Vagina (tissue), 2 donors: ENCODE measurements at regions not wholly inside any gene's neighbourhood (a gene's known extent, or its start where the extent isn't known, plus 50 kb on each side); places are given as distances from the start of the nearest gene placed in this dataset.

Source experiments
- DNase-seq, 2 donors: peaks; one replicate each; pipeline ENCODE4 v3.0.0-alpha.2; 2017; ENCODE audit errors: extremely low spot score in 2 of 2
- H3K27ac ChIP-seq: fragments of 200-600 bp; sonication (generic); one replicate; pipeline ENCODE4 v1.5.1; 2019
- H3K27me3 ChIP-seq: fragments of 200-600 bp; sonication (generic); one replicate; pipeline ENCODE4 v1.5.1; 2019
- H3K36me3 ChIP-seq, 2 donors: fragments of 200-600 bp; sonication (generic); one replicate each; pipeline ENCODE4 v1.5.1; 2017 to 2019
- H3K4me1 ChIP-seq: fragments of 200-600 bp; sonication (generic); one replicate; pipeline ENCODE4 v1.5.1; 2019
- H3K4me3 ChIP-seq, 2 donors: fragments of 200-600 bp; sonication (generic); 1 replicate in 1 of 2; 2 replicates in 1 of 2; pipeline ENCODE4 v1.5.1; 2016 to 2019
- H3K9me3 ChIP-seq: fragments of 200-600 bp; sonication (generic); one replicate; pipeline ENCODE4 v1.5.1; 2019
- POLR2A ChIP-seq, 2 donors: fragments of 450-650 bp; IDR thresholded peaks; one replicate each; pipeline ENCODE4 v1.6.1; 2017; ENCODE audit warnings: antibody characterized with exemption in 2 of 2, mild to moderate bottlenecking in 2 of 2, moderate library complexity in 2 of 2
- POLR2AphosphoS5 ChIP-seq, 2 donors: sonication (generic); formaldehyde crosslinking; IDR thresholded peaks; one replicate each; pipeline ENCODE4 v1.9.0; 2017; ENCODE audit warnings: antibody characterized with exemption in 2 of 2, mild to moderate bottlenecking in 2 of 2, low read depth in 1 of 2; ENCODE audit not compliant: insufficient read depth in 1 of 2
- intact Hi-C: fragments of 100-400 bp; cut with DNase I; formaldehyde crosslinking; loops from one replicate; pipeline ENCODE4 v1.15.1; 2023
- TF ChIP-seq, protein P1 (sequence below), 3 experiments: fragments of 450-650 bp in 2 of 3; fragments of 200-600 bp in 1 of 3; sonication (generic) in 1 of 3; IDR thresholded peaks; one replicate each; pipeline ENCODE4 v1.5.1; 2017 to 2019; ENCODE audit warnings: antibody characterized with exemption in 3 of 3, mild to moderate bottlenecking in 2 of 3, moderate library complexity in 2 of 3

DNA sequence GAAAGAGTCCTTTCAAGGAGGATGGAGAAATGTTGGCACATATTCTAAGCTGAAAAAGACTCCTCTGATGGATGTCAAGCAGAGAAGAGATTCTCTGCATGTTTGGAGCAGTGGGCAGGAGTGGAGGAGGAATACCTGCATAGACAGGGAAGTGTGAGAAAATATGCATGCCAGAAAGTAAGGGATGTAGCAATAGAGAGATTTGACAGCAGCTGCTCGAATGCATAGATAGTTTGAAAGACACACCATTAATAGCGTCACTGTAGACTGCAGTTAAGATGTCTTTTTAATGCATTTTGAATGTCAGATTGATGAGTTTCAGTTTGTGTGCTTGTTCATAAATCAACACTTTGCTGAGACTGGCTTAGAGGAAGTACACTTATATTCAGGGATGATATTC lies 169.9 kb upstream of the POT1 start:
- Histone ChIP-seq H3K9me3 (no peaks in the 10 kb centered on the region), H3K4me1 (no peaks in the 10 kb centered on the region), H3K27me3 (no peaks in the 10 kb centered on the region), H3K4me3 (no peak overlapping the region), H3K27ac (no peak overlapping the region), H3K36me3 (no peaks in the 10 kb centered on the region)
- no peak for DNase-seq
- TF ChIP-seq, protein P1, sequence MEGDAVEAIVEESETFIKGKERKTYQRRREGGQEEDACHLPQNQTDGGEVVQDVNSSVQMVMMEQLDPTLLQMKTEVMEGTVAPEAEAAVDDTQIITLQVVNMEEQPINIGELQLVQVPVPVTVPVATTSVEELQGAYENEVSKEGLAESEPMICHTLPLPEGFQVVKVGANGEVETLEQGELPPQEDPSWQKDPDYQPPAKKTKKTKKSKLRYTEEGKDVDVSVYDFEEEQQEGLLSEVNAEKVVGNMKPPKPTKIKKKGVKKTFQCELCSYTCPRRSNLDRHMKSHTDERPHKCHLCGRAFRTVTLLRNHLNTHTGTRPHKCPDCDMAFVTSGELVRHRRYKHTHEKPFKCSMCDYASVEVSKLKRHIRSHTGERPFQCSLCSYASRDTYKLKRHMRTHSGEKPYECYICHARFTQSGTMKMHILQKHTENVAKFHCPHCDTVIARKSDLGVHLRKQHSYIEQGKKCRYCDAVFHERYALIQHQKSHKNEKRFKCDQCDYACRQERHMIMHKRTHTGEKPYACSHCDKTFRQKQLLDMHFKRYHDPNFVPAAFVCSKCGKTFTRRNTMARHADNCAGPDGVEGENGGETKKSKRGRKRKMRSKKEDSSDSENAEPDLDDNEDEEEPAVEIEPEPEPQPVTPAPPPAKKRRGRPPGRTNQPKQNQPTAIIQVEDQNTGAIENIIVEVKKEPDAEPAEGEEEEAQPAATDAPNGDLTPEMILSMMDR (IDR thresholded peaks at IDR 0.05) = no peak
- TF ChIP-seq POLR2AphosphoS5 (IDR thresholded peaks at IDR 0.05; ENCODE audit: insufficient read depth in 1 of 2, low read depth in 1 of 2) (no peak), POLR2A (IDR thresholded peaks at IDR 0.05) (no peak)
- intact Hi-C loops = no loop called here

DNA sequence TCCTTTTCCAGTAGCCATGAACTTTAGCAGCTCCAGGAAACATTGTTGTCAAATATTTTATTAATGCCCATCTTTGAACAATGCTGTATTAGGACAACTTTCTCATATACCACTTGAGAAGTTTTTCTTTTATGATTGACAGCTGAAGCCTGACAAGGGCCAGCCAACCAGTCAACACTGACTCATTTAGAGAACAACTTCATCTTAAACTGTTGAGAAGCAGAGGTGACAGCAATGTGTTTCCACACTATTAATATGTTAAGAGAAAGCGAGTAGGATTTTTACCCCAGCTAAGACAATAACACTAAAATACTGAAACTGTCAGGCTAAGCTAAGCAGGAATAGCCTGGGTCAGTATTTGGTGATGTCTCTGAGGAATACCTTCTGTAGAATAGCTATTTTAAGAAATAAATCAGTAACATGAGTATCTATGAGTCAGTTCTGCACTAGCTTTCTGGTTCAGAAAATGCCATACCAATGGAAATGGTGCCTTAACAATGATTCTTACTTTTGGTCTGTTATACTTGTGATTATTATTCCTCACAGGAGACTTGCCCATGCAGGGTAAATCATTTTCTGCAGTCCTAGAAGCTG lies 168.8 kb upstream of the POT1 start:
- no peaks in the 10 kb centered on the region for H3K27me3 ChIP-seq
- DNase-seq = no peak
- no peaks in the 10 kb centered on the region for H3K9me3 ChIP-seq
- intact Hi-C loops = no loop called here
- H3K36me3 ChIP-seq = no peaks in the 10 kb centered on the region
- TF ChIP-seq, protein P1 (IDR thresholded peaks at IDR 0.05) = no peak
- TF ChIP-seq POLR2A (IDR thresholded peaks at IDR 0.05) (no peak), POLR2AphosphoS5 (IDR thresholded peaks at IDR 0.05; ENCODE audit: insufficient read depth in 1 of 2, low read depth in 1 of 2) (no peak)
- no peak overlapping the region for H3K4me3 ChIP-seq
- H3K4me1 ChIP-seq = no peaks in the 10 kb centered on the region
- H3K27ac ChIP-seq = no peak overlapping the region

DNA sequence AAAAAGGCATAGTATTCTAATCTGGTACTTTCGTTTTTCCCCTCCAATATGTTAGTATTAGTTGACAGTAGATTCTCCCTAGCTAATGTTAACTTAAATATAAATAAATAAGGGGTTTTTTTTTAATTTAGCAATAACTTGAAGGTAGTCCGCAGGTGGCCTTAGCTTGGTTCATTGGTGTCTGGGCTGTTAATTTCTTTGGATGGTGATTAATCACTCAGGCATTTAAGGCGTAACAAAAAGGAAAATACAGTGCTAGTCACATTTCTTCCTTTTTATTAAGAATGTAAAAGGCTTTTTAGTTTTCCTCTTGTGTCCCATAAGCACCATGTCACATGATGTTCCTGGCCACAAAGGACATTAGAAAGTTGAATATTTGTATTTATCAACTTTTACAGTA lies 161.0 kb upstream of the POT1 start:
- Histone ChIP-seq H3K27me3 (no peaks in the 10 kb centered on the region), H3K9me3 (no peaks in the 10 kb centered on the region), H3K27ac (no peak overlapping the region), H3K4me1 (no peaks in the 10 kb centered on the region), H3K4me3 (no peak overlapping the region), H3K36me3 (no peaks in the 10 kb centered on the region)
- DNase-seq = no peak
- intact Hi-C loops = no loop called here
- TF ChIP-seq POLR2A (IDR thresholded peaks at IDR 0.05) (no peak), POLR2AphosphoS5 (IDR thresholded peaks at IDR 0.05; ENCODE audit: insufficient read depth in 1 of 2, low read depth in 1 of 2) (no peak)
- TF ChIP-seq, protein P1 (IDR thresholded peaks at IDR 0.05) = no peak

DNA sequence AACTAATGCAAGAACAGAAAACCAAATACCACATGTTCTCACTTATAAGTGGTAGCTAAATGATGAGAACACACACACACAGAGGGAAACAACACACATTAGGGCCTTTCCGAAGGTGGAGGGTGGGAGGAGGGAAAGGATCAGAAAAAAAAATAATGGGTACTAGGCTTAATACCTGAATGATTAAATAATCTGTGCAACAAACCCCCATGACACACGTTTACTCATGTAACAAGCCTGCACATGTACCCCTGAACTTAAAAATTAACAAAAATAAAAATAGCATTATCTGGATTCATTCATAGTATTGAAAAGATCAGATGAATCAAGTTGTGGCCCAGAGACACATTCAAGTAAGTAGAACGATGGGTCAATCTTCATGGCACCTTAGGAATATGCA lies 159.5 kb upstream of the POT1 start:
- intact Hi-C loops = no loop called here

DNA sequence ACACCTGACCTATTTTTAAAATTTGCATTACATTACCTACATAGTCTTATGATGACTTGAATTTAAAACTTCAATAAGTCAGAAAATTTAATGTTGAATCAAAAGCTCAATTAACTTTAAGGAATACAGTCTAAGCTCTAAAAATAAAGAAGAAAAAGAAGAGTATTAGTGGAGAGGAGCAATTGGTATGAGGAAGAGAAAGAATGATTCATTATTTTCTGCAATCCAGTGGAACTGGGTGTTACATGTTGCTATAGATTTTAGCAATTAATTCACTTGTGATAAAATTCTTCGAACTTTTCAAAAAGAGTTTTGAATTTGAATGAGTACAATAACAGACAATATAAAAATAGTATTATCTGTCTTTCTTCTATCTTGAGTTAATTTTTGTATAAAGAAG lies 158.9 kb upstream of the POT1 start:
- no peaks in the 10 kb centered on the region for H3K9me3 ChIP-seq
- no peak for DNase-seq
- intact Hi-C loops = no loop called here
- no peak overlapping the region for H3K27ac ChIP-seq
- H3K4me1 ChIP-seq = no peaks in the 10 kb centered on the region
- TF ChIP-seq POLR2AphosphoS5 (IDR thresholded peaks at IDR 0.05; ENCODE audit: insufficient read depth in 1 of 2, low read depth in 1 of 2) (no peak), POLR2A (IDR thresholded peaks at IDR 0.05) (no peak)
- TF ChIP-seq, protein P1 (IDR thresholded peaks at IDR 0.05) = no peak
- no peaks in the 10 kb centered on the region for H3K36me3 ChIP-seq
- no peak overlapping the region for H3K4me3 ChIP-seq
- H3K27me3 ChIP-seq = no peaks in the 10 kb centered on the region

More for the DNA sequence above, 159.5 kb upstream of the POT1 start:
- H3K4me3 ChIP-seq = no peak overlapping the region
- H3K4me1 ChIP-seq = no peaks in the 10 kb centered on the region
- no peak for DNase-seq
- no peak overlapping the region for H3K27ac ChIP-seq
- H3K9me3 ChIP-seq = no peaks in the 10 kb centered on the region
- TF ChIP-seq POLR2AphosphoS5 (IDR thresholded peaks at IDR 0.05; ENCODE audit: insufficient read depth in 1 of 2, low read depth in 1 of 2) = no peak
- TF ChIP-seq POLR2A (IDR thresholded peaks at IDR 0.05) = no peak
- TF ChIP-seq, protein P1 (IDR thresholded peaks at IDR 0.05) = no peak
- no peaks in the 10 kb centered on the region for H3K27me3 ChIP-seq
- no peaks in the 10 kb centered on the region for H3K36me3 ChIP-seq
